Neural cell (in vitro differentiated cells): ENCODE measurements at regions not wholly inside any gene's neighbourhood (a gene's known extent, or its start where the extent isn't known, plus 50 kb on each side); places are given as distances from the start of the nearest gene placed in this dataset.

Source experiments
- H2AFZ ChIP-seq: fragments of 200-600, 300-800 bp; sonication (generic), shearing (Covaris generic); 2 replicates; pipeline ENCODE4 v1.6.0; 2014; ENCODE audit warnings: low read depth, mild to moderate bottlenecking, antibody characterized with exemption, low read length, moderate library complexity
- H3F3A ChIP-seq: fragments of 200-600 bp; shearing (Covaris generic); 2 replicates; pipeline ENCODE4 v1.6.1; 2016; ENCODE audit warnings: mild to moderate bottlenecking, moderate library complexity, mixed read lengths, antibody characterized with exemption, low read length; ENCODE audit not compliant: insufficient read depth, poor library complexity, severe bottlenecking
- H3K27ac ChIP-seq: fragments of 200-600, 300-800 bp; sonication (generic), shearing (Covaris generic); 2 replicates; pipeline ENCODE4 v1.5.1; 2014; ENCODE audit warnings: mild to moderate bottlenecking, low read length, moderate library complexity
- H3K27me3 ChIP-seq: fragments of 300-800, 200-600 bp; sonication (generic), shearing (Covaris generic); 2 replicates; pipeline ENCODE4 v1.6.0; 2014; ENCODE audit warnings: mild to moderate bottlenecking, low read depth, low read length, moderate library complexity; ENCODE audit not compliant: insufficient read depth
- H3K36me3 ChIP-seq: fragments of 300-800, 200-600 bp; sonication (generic), shearing (Covaris generic); 2 replicates; pipeline ENCODE4 v1.5.1; 2014; ENCODE audit warnings: mild to moderate bottlenecking, antibody characterized with exemption, low read length, moderate library complexity; ENCODE audit not compliant: insufficient read depth
- H3K4me2 ChIP-seq: fragments of 300-800, 200-600 bp; sonication (generic), shearing (Covaris generic); 2 replicates; pipeline ENCODE4 v1.6.0; 2014; ENCODE audit warnings: mild to moderate bottlenecking, low read length
- H3K4me3 ChIP-seq: fragments of 300-800, 200-600 bp; sonication (generic), shearing (Covaris generic); 2 replicates; pipeline ENCODE4 v1.5.1; 2014; ENCODE audit warnings: mild to moderate bottlenecking, low read length, moderate library complexity
- H3K79me2 ChIP-seq: fragments of 200-600 bp; shearing (Covaris generic); replicated peaks from 2 replicates; pipeline ENCODE4 v1.6.0; 2014; ENCODE audit warnings: mild to moderate bottlenecking, low read length, moderate library complexity; ENCODE audit not compliant: insufficient read depth
- H3K9ac ChIP-seq: fragments of 300-800, 200-600 bp; sonication (generic), shearing (Covaris generic); 2 replicates; pipeline ENCODE4 v1.6.1; 2016; ENCODE audit warnings: mild to moderate bottlenecking, low read length, mixed read lengths
- H3K9me2 ChIP-seq: fragments of 200-600 bp; shearing (Covaris generic); 2 replicates; pipeline ENCODE4 v1.6.1; 2016; ENCODE audit warnings: mild to moderate bottlenecking, low read length, mixed read lengths; ENCODE audit not compliant: insufficient read depth
- H3K9me3 ChIP-seq: fragments of 200-600, 300-800 bp; sonication (generic), shearing (Covaris generic); 2 replicates; pipeline ENCODE4 v1.6.1; 2016; ENCODE audit warnings: mild to moderate bottlenecking, mixed run types, low read length, moderate library complexity, mixed read lengths
- H4K20me1 ChIP-seq: fragments of 200-600 bp; shearing (Covaris generic); 2 replicates; pipeline ENCODE4 v1.6.1; 2016; ENCODE audit warnings: mild to moderate bottlenecking, mixed run types; ENCODE audit not compliant: insufficient read depth
- EP300 ChIP-seq: fragments of 450-650 bp; conservative IDR thresholded peaks from 2 replicates; pipeline ENCODE4 v1.6.1; 2014; ENCODE audit warnings: antibody characterized with exemption, mild to moderate bottlenecking, moderate library complexity; ENCODE audit not compliant: poor library complexity, severe bottlenecking
- EZH2 ChIP-seq: fragments of 200-600, 300-800 bp; shearing (Covaris generic), sonication (generic); IDR thresholded peaks from 2 replicates; pipeline ENCODE4 v1.6.1; 2014; ENCODE audit warnings: antibody characterized with exemption, low read length, borderline replicate concordance, mild to moderate bottlenecking; ENCODE audit not compliant: insufficient read depth, poor library complexity, severe bottlenecking
- MXI1 ChIP-seq: fragments of 450-650 bp; conservative IDR thresholded peaks from 2 replicates; pipeline ENCODE4 v1.6.1; 2014; ENCODE audit warnings: antibody characterized with exemption, mild to moderate bottlenecking; ENCODE audit not compliant: poor library complexity, severe bottlenecking
- POLR2AphosphoS5 ChIP-seq: IDR thresholded peaks from 2 replicates; pipeline ENCODE4 v1.6.1; 2012
- RAD21 ChIP-seq: fragments of 450-650 bp; conservative IDR thresholded peaks from 2 replicates; pipeline ENCODE4 v1.6.1; 2014; ENCODE audit warnings: antibody characterized with exemption, mild to moderate bottlenecking, moderate library complexity
- SMC3 ChIP-seq: fragments of 450-650 bp; conservative IDR thresholded peaks from 2 replicates; pipeline ENCODE4 v1.6.1; 2014; ENCODE audit warnings: antibody characterized with exemption, mild to moderate bottlenecking, moderate library complexity; ENCODE audit not compliant: poor library complexity
- TAF1 ChIP-seq: IDR thresholded peaks from 2 replicates; pipeline ENCODE4 v1.6.1; 2012; ENCODE audit warnings: low read depth
- small RNA-seq, 3 experiments: library from RNA; depleted of rRNA; stranded (forward); fragments of <200 nt; gene quantifications; one replicate each; pipeline ENCODE3, GENCODE V24; 2012
- TF ChIP-seq, protein P1 (sequence below): fragments of 450-650 bp; IDR thresholded peaks from 2 replicates; pipeline ENCODE4 v1.5.1; 2014; ENCODE audit warnings: antibody characterized with exemption, mild to moderate bottlenecking, moderate library complexity; ENCODE audit not compliant: poor library complexity, severe bottlenecking
- TF ChIP-seq, protein P2 (sequence below): IDR thresholded peaks from 2 replicates; pipeline ENCODE4 v1.6.1; 2012; ENCODE audit warnings: borderline replicate concordance

DNA sequence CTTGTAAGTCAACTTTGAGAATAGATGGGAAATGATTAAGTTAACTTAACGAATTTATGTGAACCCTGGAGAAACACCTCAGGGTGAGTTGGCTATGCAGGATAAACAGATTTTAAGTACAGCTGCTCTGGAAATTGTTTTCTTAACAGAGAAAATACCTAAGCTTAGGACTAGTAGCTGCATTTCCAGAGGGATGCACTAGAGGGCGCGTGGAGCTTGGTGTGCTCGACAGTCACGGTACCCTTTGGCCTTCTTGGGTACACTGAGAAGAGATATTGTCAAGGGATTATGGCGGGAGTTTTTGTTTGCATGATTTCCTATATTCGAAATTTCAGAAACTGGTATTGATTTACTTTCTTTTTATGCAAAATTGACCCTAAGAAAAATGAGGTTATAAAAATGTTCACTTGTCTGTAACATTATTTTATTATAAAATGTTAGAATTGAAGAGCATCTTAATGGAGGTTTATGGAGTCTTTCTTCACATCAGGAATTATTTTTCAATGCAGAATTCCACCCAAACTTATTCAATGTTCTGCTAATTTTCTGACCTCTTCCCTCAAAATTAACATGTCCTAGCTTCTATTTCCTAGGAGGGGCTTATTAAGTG, 58.4 kb upstream of the MYO3A start:
- TF ChIP-seq SMC3 (peak; percentile 91), MXI1 (no peak), RAD21 (peak; percentile 93), EP300 (no peak), EZH2 (no peak), POLR2AphosphoS5 (peak; percentile 30)
- TF ChIP-seq, protein P1, sequence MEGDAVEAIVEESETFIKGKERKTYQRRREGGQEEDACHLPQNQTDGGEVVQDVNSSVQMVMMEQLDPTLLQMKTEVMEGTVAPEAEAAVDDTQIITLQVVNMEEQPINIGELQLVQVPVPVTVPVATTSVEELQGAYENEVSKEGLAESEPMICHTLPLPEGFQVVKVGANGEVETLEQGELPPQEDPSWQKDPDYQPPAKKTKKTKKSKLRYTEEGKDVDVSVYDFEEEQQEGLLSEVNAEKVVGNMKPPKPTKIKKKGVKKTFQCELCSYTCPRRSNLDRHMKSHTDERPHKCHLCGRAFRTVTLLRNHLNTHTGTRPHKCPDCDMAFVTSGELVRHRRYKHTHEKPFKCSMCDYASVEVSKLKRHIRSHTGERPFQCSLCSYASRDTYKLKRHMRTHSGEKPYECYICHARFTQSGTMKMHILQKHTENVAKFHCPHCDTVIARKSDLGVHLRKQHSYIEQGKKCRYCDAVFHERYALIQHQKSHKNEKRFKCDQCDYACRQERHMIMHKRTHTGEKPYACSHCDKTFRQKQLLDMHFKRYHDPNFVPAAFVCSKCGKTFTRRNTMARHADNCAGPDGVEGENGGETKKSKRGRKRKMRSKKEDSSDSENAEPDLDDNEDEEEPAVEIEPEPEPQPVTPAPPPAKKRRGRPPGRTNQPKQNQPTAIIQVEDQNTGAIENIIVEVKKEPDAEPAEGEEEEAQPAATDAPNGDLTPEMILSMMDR: peak; percentile 90
- Histone ChIP-seq H3K9me2 (no peaks in the 10 kb centered on the region), H2AFZ (no peak overlapping the region), H4K20me1 (no peaks in the 10 kb centered on the region), H3K4me2 (no peak overlapping the region), H3K79me2 (peaks cover 6% of the 10 kb centered on the region), H3K36me3 (no peaks in the 10 kb centered on the region), H3K9ac (peak overlapping the region; percentile 20), H3K9me3 (no peaks in the 10 kb centered on the region), H3K4me3 (no peak overlapping the region), H3K27me3 (no peaks in the 10 kb centered on the region), H3K27ac (peak overlapping the region; percentile 40), H3F3A (no peaks in the 10 kb centered on the region)

DNA sequence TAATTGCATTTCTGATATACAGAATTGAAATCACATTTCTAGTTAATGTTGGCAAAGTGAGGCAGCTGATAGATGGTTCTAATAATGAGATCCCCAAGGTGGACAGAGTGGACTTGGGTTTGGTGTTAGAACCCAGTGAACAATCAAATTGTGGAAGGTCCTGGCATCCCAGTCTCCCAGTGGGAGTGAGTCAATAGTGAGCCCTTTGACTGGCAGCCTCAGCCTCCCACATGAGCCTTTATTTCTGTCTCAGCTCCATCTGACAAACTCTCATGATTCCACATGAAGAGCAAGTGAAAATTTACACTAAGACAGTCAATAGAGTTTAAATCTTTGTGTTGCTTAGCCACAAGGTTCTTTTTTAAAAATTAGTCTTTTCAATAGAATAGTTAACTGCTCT, 56.7 kb upstream of the MYO3A start:
- TF ChIP-seq EZH2 (no peak), SMC3 (no peak), EP300 (no peak), TAF1 (no peak)
- TF ChIP-seq, protein P1: no peak
- TF ChIP-seq, protein P2, sequence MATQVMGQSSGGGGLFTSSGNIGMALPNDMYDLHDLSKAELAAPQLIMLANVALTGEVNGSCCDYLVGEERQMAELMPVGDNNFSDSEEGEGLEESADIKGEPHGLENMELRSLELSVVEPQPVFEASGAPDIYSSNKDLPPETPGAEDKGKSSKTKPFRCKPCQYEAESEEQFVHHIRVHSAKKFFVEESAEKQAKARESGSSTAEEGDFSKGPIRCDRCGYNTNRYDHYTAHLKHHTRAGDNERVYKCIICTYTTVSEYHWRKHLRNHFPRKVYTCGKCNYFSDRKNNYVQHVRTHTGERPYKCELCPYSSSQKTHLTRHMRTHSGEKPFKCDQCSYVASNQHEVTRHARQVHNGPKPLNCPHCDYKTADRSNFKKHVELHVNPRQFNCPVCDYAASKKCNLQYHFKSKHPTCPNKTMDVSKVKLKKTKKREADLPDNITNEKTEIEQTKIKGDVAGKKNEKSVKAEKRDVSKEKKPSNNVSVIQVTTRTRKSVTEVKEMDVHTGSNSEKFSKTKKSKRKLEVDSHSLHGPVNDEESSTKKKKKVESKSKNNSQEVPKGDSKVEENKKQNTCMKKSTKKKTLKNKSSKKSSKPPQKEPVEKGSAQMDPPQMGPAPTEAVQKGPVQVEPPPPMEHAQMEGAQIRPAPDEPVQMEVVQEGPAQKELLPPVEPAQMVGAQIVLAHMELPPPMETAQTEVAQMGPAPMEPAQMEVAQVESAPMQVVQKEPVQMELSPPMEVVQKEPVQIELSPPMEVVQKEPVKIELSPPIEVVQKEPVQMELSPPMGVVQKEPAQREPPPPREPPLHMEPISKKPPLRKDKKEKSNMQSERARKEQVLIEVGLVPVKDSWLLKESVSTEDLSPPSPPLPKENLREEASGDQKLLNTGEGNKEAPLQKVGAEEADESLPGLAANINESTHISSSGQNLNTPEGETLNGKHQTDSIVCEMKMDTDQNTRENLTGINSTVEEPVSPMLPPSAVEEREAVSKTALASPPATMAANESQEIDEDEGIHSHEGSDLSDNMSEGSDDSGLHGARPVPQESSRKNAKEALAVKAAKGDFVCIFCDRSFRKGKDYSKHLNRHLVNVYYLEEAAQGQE: no peak
- no peak overlapping the region for H3K9ac ChIP-seq
- H3K9me3 ChIP-seq: no peaks in the 10 kb centered on the region
- H3K4me3 ChIP-seq: no peak overlapping the region
- no peaks in the 10 kb centered on the region for H3F3A ChIP-seq
- no peaks in the 10 kb centered on the region for H3K9me2 ChIP-seq
- no peak overlapping the region for H3K4me2 ChIP-seq
- no peak overlapping the region for H3K27ac ChIP-seq
- H2AFZ ChIP-seq: no peak overlapping the region
- no peaks in the 10 kb centered on the region for H3K36me3 ChIP-seq
- H4K20me1 ChIP-seq: no peaks in the 10 kb centered on the region
- peaks cover 6% of the 10 kb centered on the region for H3K79me2 ChIP-seq
- H3K27me3 ChIP-seq: no peaks in the 10 kb centered on the region

Small RNA genes in the stretch of these regions (small RNA-seq; reads per million reads assigned to genes)
- gene RNA5SP306 (0 reads per million in 3 experiments), gene RNU6-632P (0 to 0.03 (median 0) reads per million in 3 experiments)
